Mesothelial cell of epicardium (in vitro differentiated cells): ENCODE measurements at regions not wholly inside any gene's neighbourhood (a gene's known extent, or its start where the extent isn't known, plus 50 kb on each side); places are given as distances from the start of the nearest gene placed in this dataset.

Source experiments
- DNase-seq, 2 experiments: peaks; one replicate each; pipeline ENCODE4 v3.0.0; 2021; ENCODE audit warnings: low spot score in 2 of 2; ENCODE audit not compliant: unreplicated experiment in 2 of 2
- H3K27ac Mint-ChIP-seq: 2 replicates; pipeline ENCODE4 v1.8.0; 2021; ENCODE audit warnings: mixed read lengths
- H3K27me3 Mint-ChIP-seq: 2 replicates; pipeline ENCODE4 v1.8.0; 2021; ENCODE audit warnings: low read depth, mixed read lengths
- H3K36me3 Mint-ChIP-seq: 2 replicates; pipeline ENCODE4 v1.8.0; 2021; ENCODE audit warnings: mixed read lengths
- H3K4me1 Mint-ChIP-seq: 2 replicates; pipeline ENCODE4 v1.8.0; 2021; ENCODE audit warnings: mixed read lengths
- H3K4me3 Mint-ChIP-seq: 2 replicates; pipeline ENCODE4 v1.8.0; 2021; ENCODE audit warnings: mild to moderate bottlenecking, moderate library complexity, mixed read lengths
- H3K9me3 Mint-ChIP-seq: 2 replicates; pipeline ENCODE4 v1.8.0; 2021; ENCODE audit warnings: mixed read lengths
- CTCF ChIP-seq: fragments of 200-600 bp; sonication (generic); IDR thresholded peaks from one replicate; pipeline ENCODE4 v1.5.0; 2021; ENCODE audit warnings: antibody characterized with exemption; ENCODE audit not compliant: unreplicated experiment

- Mint-ChIP-seq H3K27ac (no peak overlapping the region), H3K36me3 (no peaks in the 10 kb centered on the region), H3K4me1 (peaks cover 3% of the 10 kb centered on the region), H3K9me3 (peaks cover 4% of the 10 kb centered on the region), H3K27me3 (no peaks in the 10 kb centered on the region), H3K4me3 (no peak overlapping the region)
- DNase-seq, result no peak
- no peak for TF ChIP-seq CTCF
Measured at GRCh38 chr14:83491091-83491490, 1957.4 kb upstream of the SEL1L start.

- Mint-ChIP-seq H3K27ac (peak overlapping the region; percentile 53), H3K4me1 (peaks cover 9% of the 10 kb centered on the region), H3K9me3 (peaks cover 3% of the 10 kb centered on the region), H3K36me3 (no peaks in the 10 kb centered on the region), H3K4me3 (no peak overlapping the region), H3K27me3 (no peaks in the 10 kb centered on the region)
- no peak for DNase-seq
- no peak for TF ChIP-seq CTCF
Measured at GRCh38 chr14:83520837-83521236, 1987.2 kb upstream of the SEL1L start.

- Mint-ChIP-seq H3K27me3 (no peaks in the 10 kb centered on the region), H3K9me3 (no peaks in the 10 kb centered on the region), H3K4me1 (peaks cover 4% of the 10 kb centered on the region), H3K36me3 (no peaks in the 10 kb centered on the region), H3K4me3 (no peak overlapping the region), H3K27ac (no peak overlapping the region)
- no peak for TF ChIP-seq CTCF
- DNase-seq, result no peak
Measured at GRCh38 chr14:83529531-83529930, 1995.9 kb upstream of the SEL1L start.

- no peak for TF ChIP-seq CTCF
- Mint-ChIP-seq H3K27ac (no peak overlapping the region), H3K27me3 (no peaks in the 10 kb centered on the region), H3K9me3 (no peaks in the 10 kb centered on the region), H3K4me1 (peaks cover 6% of the 10 kb centered on the region), H3K4me3 (no peak overlapping the region), H3K36me3 (no peaks in the 10 kb centered on the region)
- DNase-seq, result no peak
Measured at GRCh38 chr14:83533734-83534133, 1996.2 kb upstream of the FLRT2 start.

GRCh38 chr14:83534995-83535394 lies 1994.9 kb upstream of the FLRT2 start:
- no peak for TF ChIP-seq CTCF
- no peaks in the 10 kb centered on the region for H3K36me3 Mint-ChIP-seq
- H3K4me1 Mint-ChIP-seq, result peaks cover 6% of the 10 kb centered on the region
- no peak overlapping the region for H3K27ac Mint-ChIP-seq
- no peaks in the 10 kb centered on the region for H3K27me3 Mint-ChIP-seq
- H3K4me3 Mint-ChIP-seq, result no peak overlapping the region
- DNase-seq, result no peak
- no peaks in the 10 kb centered on the region for H3K9me3 Mint-ChIP-seq

GRCh38 chr14:83535444-83535843 lies 1994.5 kb upstream of the FLRT2 start:
- no peaks in the 10 kb centered on the region for H3K36me3 Mint-ChIP-seq
- no peak for DNase-seq
- H3K4me3 Mint-ChIP-seq, result no peak overlapping the region
- H3K27ac Mint-ChIP-seq, result no peak overlapping the region
- H3K27me3 Mint-ChIP-seq, result no peaks in the 10 kb centered on the region
- H3K4me1 Mint-ChIP-seq, result peaks cover 6% of the 10 kb centered on the region
- H3K9me3 Mint-ChIP-seq, result no peaks in the 10 kb centered on the region
- TF ChIP-seq CTCF, result no peak
